A549 (cell line): ENCODE measurements at regions not wholly inside any gene's neighbourhood (a gene's known extent, or its start where the extent isn't known, plus 50 kb on each side); places are given as distances from the start of the nearest gene placed in this dataset.

ENCODE experiments used
- ATAC-seq, 2 experiments: fragments of 200-7000 bp in 1 of 2; fragments of >200 bp in 1 of 2; cut with Nextera tagmentation in 1 of 2; cut with Tn5 transposase in 1 of 2; 3 replicates each; pipeline versions ENCODE4 v1.8.0 to v1.9.1; 2018 to 2020; ENCODE audit warnings: mild to moderate bottlenecking in 1 of 2, moderate library complexity in 1 of 2
- CTCF ChIA-PET: fragments of 300-600 bp; sonication (Branson Sonifier 250); formaldehyde crosslinking; extraction: SDS; loops from one replicate; lab custom pipeline; 2021; ENCODE audit warnings: antibody characterized with exemption, inconsistent platforms; lab: Yijun Ruan, JAX
- POLR2A ChIA-PET: fragments of 350-600 bp; formaldehyde crosslinking; extraction: SDS; loops from one replicate; lab custom pipeline; 2021; ENCODE audit warnings: antibody characterized with exemption, inconsistent platforms; lab: Yijun Ruan, JAX
- DNase-seq, 2 experiments: peaks; one replicate each; pipeline versions ENCODE4 v3.0.0 to v3.0.0-alpha.2; 2011 to 2016; ENCODE audit warnings: low read depth in 1 of 2, low spot score in 1 of 2
- FAIRE-seq: peaks from 2 replicates; lab custom pipeline; 2011; peaks lifted over from hg19 to GRCh38; lab: Jason Lieb, UNC
- H3K27ac ChIP-seq, 2 experiments: fragments of >200 bp; sonication (Bioruptor Twin); formaldehyde crosslinking; 3 replicates each; pipeline ENCODE4 v1.5.1; 2016 to 2017
- H3K4me1 ChIP-seq: fragments of >200 bp; sonication (Bioruptor Twin); formaldehyde crosslinking; 3 replicates; pipeline ENCODE4 v1.6.1; 2016
- H3K4me2 ChIP-seq: fragments of >200 bp; sonication (Bioruptor Twin); formaldehyde crosslinking; 3 replicates; pipeline ENCODE4 v1.6.1; 2016
- H3K4me3 ChIP-seq: fragments of >200 bp; sonication (Bioruptor Twin); formaldehyde crosslinking; 3 replicates; pipeline ENCODE4 v1.5.1; 2016
- H3K9me3 ChIP-seq: fragments of >200 bp; sonication (Bioruptor Twin); formaldehyde crosslinking; 3 replicates; pipeline ENCODE4 v1.6.1; 2016
- CHD4 ChIP-seq: fragments of 200-600 bp; sonication (generic); IDR thresholded peaks from 2 replicates; pipeline ENCODE4 v1.6.1; 2016; ENCODE audit warnings: antibody characterized with exemption, mild to moderate bottlenecking, borderline replicate concordance
- EHF ChIP-seq: fragments of 250-450 bp; sonication (Bioruptor Pico); IDR thresholded peaks from 2 replicates; pipeline ENCODE4 v1.5.0; 2020; ENCODE audit warnings: mild to moderate bottlenecking
- EHMT2 ChIP-seq: fragments of 200-600 bp; sonication (generic); IDR thresholded peaks from 2 replicates; pipeline ENCODE4 v1.6.1; 2016; ENCODE audit warnings: antibody characterized with exemption, low read depth, mild to moderate bottlenecking, moderate library complexity
- FOXS1 ChIP-seq: fragments of 250-450 bp; sonication (Bioruptor Pico); IDR thresholded peaks from 2 replicates; pipeline ENCODE4 v1.5.0; 2020; ENCODE audit warnings: mild to moderate bottlenecking, moderate library complexity
- GATA3 ChIP-seq: IDR thresholded peaks from 2 replicates; pipeline ENCODE4 v1.6.1; 2012; ENCODE audit warnings: borderline replicate concordance
- HEYL ChIP-seq: fragments of 250-450 bp; sonication (Bioruptor Pico); IDR thresholded peaks from 2 replicates; pipeline ENCODE4 v1.8.0; 2021; ENCODE audit warnings: mild to moderate bottlenecking, moderate library complexity
- HMGXB4 ChIP-seq: fragments of 250-450 bp; sonication (Bioruptor Pico); IDR thresholded peaks from 2 replicates; pipeline ENCODE4 v1.5.0; 2021; ENCODE audit warnings: mild to moderate bottlenecking, moderate library complexity, borderline replicate concordance
- JUN ChIP-seq, 2 experiments: fragments of >200 bp; sonication (Bioruptor Twin); formaldehyde crosslinking; IDR thresholded peaks; 2 replicates in 1 of 2; 3 replicates in 1 of 2; pipeline ENCODE4 v1.6.1; 2016 to 2017
- JUNB ChIP-seq: fragments of >200 bp; sonication (Bioruptor Twin); formaldehyde crosslinking; IDR thresholded peaks from 2 replicates; pipeline ENCODE4 v1.6.1; 2016
- MAFK ChIP-seq: fragments of 450-650 bp; IDR thresholded peaks from 2 replicates; pipeline ENCODE4 v1.6.1; 2014; ENCODE audit not compliant: partially characterized antibody
- MAZ ChIP-seq: fragments of 150-350 bp; IDR thresholded peaks from 2 replicates; pipeline ENCODE4 v1.6.1; 2014; ENCODE audit warnings: antibody characterized with exemption, low read depth, low read length, borderline replicate concordance
- PHF8 ChIP-seq: fragments of 200-600 bp; sonication (generic); IDR thresholded peaks from 2 replicates; pipeline ENCODE4 v1.6.1; 2016; ENCODE audit warnings: low read depth, mild to moderate bottlenecking, antibody characterized with exemption, moderate library complexity, borderline replicate concordance
- POLR2AphosphoS2 ChIP-seq: conservative IDR thresholded peaks from 2 replicates; pipeline ENCODE4 v1.6.1; 2012; ENCODE audit warnings: low read length, improper control_type of control experiment, inconsistent platforms
- RARB ChIP-seq: fragments of 250-450 bp; sonication (Bioruptor Pico); IDR thresholded peaks from 2 replicates; pipeline ENCODE4 v1.8.0; 2021; ENCODE audit warnings: mild to moderate bottlenecking, moderate library complexity
- RNF2 ChIP-seq: fragments of 200-600 bp; sonication (generic); IDR thresholded peaks from 2 replicates; pipeline ENCODE4 v1.6.1; 2016; ENCODE audit warnings: low read depth, mild to moderate bottlenecking, antibody characterized with exemption, moderate library complexity, borderline replicate concordance
- ZC3H11A ChIP-seq: fragments of 450-650 bp; IDR thresholded peaks from 2 replicates; pipeline ENCODE4 v1.6.1; 2014; ENCODE audit warnings: antibody characterized with exemption, mild to moderate bottlenecking
- ZFP36 ChIP-seq: fragments of 450-650 bp; IDR thresholded peaks from 2 replicates; pipeline ENCODE4 v1.6.1; 2014; ENCODE audit warnings: borderline replicate concordance; ENCODE audit not compliant: partially characterized antibody
- WGBS: methylation state at CpG from one replicate; pipeline ENCODE4 v1.1.6; 2017; ENCODE audit errors: missing lambda C conversion rate; 5-methylcytosine and 5-hydroxymethylcytosine counted together
- TF ChIP-seq, protein P1 (sequence below): fragments of 200-600 bp; sonication (generic); IDR thresholded peaks from 2 replicates; pipeline ENCODE4 v1.6.1; 2016; ENCODE audit warnings: antibody characterized with exemption, mild to moderate bottlenecking, moderate library complexity
- TF ChIP-seq, protein P2 (sequence below): fragments of 450-650 bp; IDR thresholded peaks from 2 replicates; pipeline ENCODE4 v1.6.1; 2014; ENCODE audit warnings: antibody characterized with exemption

- no peak for TF ChIP-seq JUNB
Observed at GRCh38 chr4:138821331-138821730, 194.2 kb upstream of the NOCT start (continued).

GRCh38 chr4:138816875-138817274 lies 198.7 kb upstream of the NOCT start:
- Histone ChIP-seq H3K9me3 (no peaks in the 10 kb centered on the region), H3K4me2 (no peak overlapping the region), H3K4me1 (no peaks in the 10 kb centered on the region), H3K27ac (no peak overlapping the region), H3K4me3 (no peak overlapping the region)
- TF ChIP-seq CHD4 (no peak), EHMT2 (no peak), MAZ (no peak), MAFK (no peak), EHF (CRISPR knock-in tag) (no peak), HMGXB4 (CRISPR knock-in tag) (no peak), ZFP36 (no peak), FOXS1 (CRISPR knock-in tag) (no peak), PHF8 (no peak)
- POLR2A ChIA-PET, result no interaction called here
- DNase-seq (no peak), ATAC-seq (no peak), FAIRE-seq (no peak)
- 12% methylated on average over 3 of the region's 3 CpGs for WGBS
- CTCF ChIA-PET, result no interaction called here

- DNase-seq, result no peak
- ChIA-PET POLR2A (no interaction called here), CTCF (no interaction called here)
- no peaks in the 10 kb centered on the region for H3K9me3 ChIP-seq
- no peak for FAIRE-seq
- 94% methylated on average over 2 of the region's 2 CpGs for WGBS
- H3K27ac ChIP-seq, result no peak overlapping the region
- H3K4me3 ChIP-seq, result no peak overlapping the region
- H3K4me2 ChIP-seq, result no peak overlapping the region
- no peaks in the 10 kb centered on the region for H3K4me1 ChIP-seq
- no peak for ATAC-seq
- TF ChIP-seq RNF2, result no peak
- no peak for TF ChIP-seq FOXS1 (CRISPR knock-in tag)
- no peak for TF ChIP-seq PHF8
- no peak for TF ChIP-seq ZFP36
- TF ChIP-seq ZC3H11A, result no peak
- no peak for TF ChIP-seq JUN (IDR thresholded peaks at IDR 0.05)
- TF ChIP-seq RARB (CRISPR knock-in tag), result no peak
- TF ChIP-seq, protein P1, sequence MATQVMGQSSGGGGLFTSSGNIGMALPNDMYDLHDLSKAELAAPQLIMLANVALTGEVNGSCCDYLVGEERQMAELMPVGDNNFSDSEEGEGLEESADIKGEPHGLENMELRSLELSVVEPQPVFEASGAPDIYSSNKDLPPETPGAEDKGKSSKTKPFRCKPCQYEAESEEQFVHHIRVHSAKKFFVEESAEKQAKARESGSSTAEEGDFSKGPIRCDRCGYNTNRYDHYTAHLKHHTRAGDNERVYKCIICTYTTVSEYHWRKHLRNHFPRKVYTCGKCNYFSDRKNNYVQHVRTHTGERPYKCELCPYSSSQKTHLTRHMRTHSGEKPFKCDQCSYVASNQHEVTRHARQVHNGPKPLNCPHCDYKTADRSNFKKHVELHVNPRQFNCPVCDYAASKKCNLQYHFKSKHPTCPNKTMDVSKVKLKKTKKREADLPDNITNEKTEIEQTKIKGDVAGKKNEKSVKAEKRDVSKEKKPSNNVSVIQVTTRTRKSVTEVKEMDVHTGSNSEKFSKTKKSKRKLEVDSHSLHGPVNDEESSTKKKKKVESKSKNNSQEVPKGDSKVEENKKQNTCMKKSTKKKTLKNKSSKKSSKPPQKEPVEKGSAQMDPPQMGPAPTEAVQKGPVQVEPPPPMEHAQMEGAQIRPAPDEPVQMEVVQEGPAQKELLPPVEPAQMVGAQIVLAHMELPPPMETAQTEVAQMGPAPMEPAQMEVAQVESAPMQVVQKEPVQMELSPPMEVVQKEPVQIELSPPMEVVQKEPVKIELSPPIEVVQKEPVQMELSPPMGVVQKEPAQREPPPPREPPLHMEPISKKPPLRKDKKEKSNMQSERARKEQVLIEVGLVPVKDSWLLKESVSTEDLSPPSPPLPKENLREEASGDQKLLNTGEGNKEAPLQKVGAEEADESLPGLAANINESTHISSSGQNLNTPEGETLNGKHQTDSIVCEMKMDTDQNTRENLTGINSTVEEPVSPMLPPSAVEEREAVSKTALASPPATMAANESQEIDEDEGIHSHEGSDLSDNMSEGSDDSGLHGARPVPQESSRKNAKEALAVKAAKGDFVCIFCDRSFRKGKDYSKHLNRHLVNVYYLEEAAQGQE, result no peak
- no peak for TF ChIP-seq GATA3
- no peak for TF ChIP-seq HEYL (CRISPR knock-in tag)
- TF ChIP-seq, protein P2, sequence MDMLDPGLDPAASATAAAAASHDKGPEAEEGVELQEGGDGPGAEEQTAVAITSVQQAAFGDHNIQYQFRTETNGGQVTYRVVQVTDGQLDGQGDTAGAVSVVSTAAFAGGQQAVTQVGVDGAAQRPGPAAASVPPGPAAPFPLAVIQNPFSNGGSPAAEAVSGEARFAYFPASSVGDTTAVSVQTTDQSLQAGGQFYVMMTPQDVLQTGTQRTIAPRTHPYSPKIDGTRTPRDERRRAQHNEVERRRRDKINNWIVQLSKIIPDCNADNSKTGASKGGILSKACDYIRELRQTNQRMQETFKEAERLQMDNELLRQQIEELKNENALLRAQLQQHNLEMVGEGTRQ, result no peak
- TF ChIP-seq POLR2AphosphoS2, result no peak
Observed at GRCh38 chr4:138815811-138816210, 199.8 kb upstream of the NOCT start.
